ENCODE measurements at regions not wholly inside any gene's neighbourhood (a gene's known extent, or its start where the extent isn't known, plus 50 kb on each side); places are given as distances from the start of the nearest gene placed in this dataset.

GRCh38 chr21:16353764-16354163 lies 624.0 kb downstream of the USP25 start:
- Histone ChIP-seq H3K4me1 (ENCODE audit: control insufficient read depth in 2 of 3, insufficient read depth in 2 of 3, low read depth in 1 of 3, low read length in 3 of 3) (no peaks in the 10 kb centered on the region), H3K4me3 (ENCODE audit: low read length in 3 of 3) (no peak overlapping the region), H3K36me3 (ENCODE audit: control insufficient read depth in 2 of 3, insufficient read depth in 3 of 3, low read length in 3 of 3) (no peaks in the 10 kb centered on the region), H3K27me3 (ENCODE audit: control insufficient read depth, insufficient read depth, low read length) (no peaks in the 10 kb centered on the region), H3K27ac (ENCODE audit: low read depth in 2 of 2, low read length in 2 of 2) (no peak overlapping the region), H3K9ac (ENCODE audit: low read length in 3 of 3) (no peak overlapping the region), H3K9me3 (ENCODE audit: control insufficient read depth in 2 of 3, insufficient read depth in 1 of 3, low read length in 3 of 3) (no peaks in the 10 kb centered on the region)
- TF ChIP-seq CTCF (IDR thresholded peaks at IDR 0.05; ENCODE audit: borderline replicate concordance, extremely low read depth, insufficient read depth) = no peak
- FAIRE-seq (no peak), DNase-seq (no peak)
- intact Hi-C loops (cut with DNase I) = no loop called here

- peaks cover 0 to 3% (median 0%) of the 10 kb centered on the region in 3 donors for H3K9me3 ChIP-seq (ENCODE audit: control insufficient read depth in 2 of 3, insufficient read depth in 1 of 3, low read length in 3 of 3)
- no peaks in the 10 kb centered on the region for H3K27me3 ChIP-seq (ENCODE audit: control insufficient read depth, insufficient read depth, low read length)
- H3K4me3 ChIP-seq (ENCODE audit: low read length in 3 of 3) = no peak overlapping the region
- intact Hi-C loops (cut with DNase I) = no loop called here
- no peak overlapping the region for H3K9ac ChIP-seq (ENCODE audit: low read length in 3 of 3)
- TF ChIP-seq CTCF (IDR thresholded peaks at IDR 0.05; ENCODE audit: borderline replicate concordance, extremely low read depth, insufficient read depth) = no peak
- H3K4me1 ChIP-seq (ENCODE audit: control insufficient read depth in 2 of 3, insufficient read depth in 2 of 3, low read depth in 1 of 3, low read length in 3 of 3) = no peaks in the 10 kb centered on the region
- FAIRE-seq (no peak), DNase-seq (peak in 1 of 5 donors; percentile 12)
- no peaks in the 10 kb centered on the region for H3K36me3 ChIP-seq (ENCODE audit: control insufficient read depth in 2 of 3, insufficient read depth in 3 of 3, low read length in 3 of 3)
- H3K27ac ChIP-seq (ENCODE audit: low read depth in 2 of 2, low read length in 2 of 2) = no peak overlapping the region
These were observed 628.2 kb downstream of the USP25 start for GRCh38 chr21:16357994-16358393.

GRCh38 chr21:16358784-16359183 lies 629.0 kb downstream of the USP25 start:
- H3K4me3 ChIP-seq (ENCODE audit: low read length in 3 of 3) = no peak overlapping the region
- no peak overlapping the region for H3K27ac ChIP-seq (ENCODE audit: low read depth in 2 of 2, low read length in 2 of 2)
- no peak for DNase-seq
- peaks cover 0 to 3% (median 0%) of the 10 kb centered on the region in 3 donors for H3K9me3 ChIP-seq (ENCODE audit: control insufficient read depth in 2 of 3, insufficient read depth in 1 of 3, low read length in 3 of 3)
- H3K9ac ChIP-seq (ENCODE audit: low read length in 3 of 3) = no peak overlapping the region
- H3K4me1 ChIP-seq (ENCODE audit: control insufficient read depth in 2 of 3, insufficient read depth in 2 of 3, low read depth in 1 of 3, low read length in 3 of 3) = no peaks in the 10 kb centered on the region
- no peaks in the 10 kb centered on the region for H3K27me3 ChIP-seq (ENCODE audit: control insufficient read depth, insufficient read depth, low read length)
- no peak for TF ChIP-seq CTCF (IDR thresholded peaks at IDR 0.05; ENCODE audit: borderline replicate concordance, extremely low read depth, insufficient read depth)
- no peaks in the 10 kb centered on the region for H3K36me3 ChIP-seq (ENCODE audit: control insufficient read depth in 2 of 3, insufficient read depth in 3 of 3, low read length in 3 of 3)
- FAIRE-seq = no peak
- intact Hi-C loops (cut with DNase I) = no loop called here

- Histone ChIP-seq H3K4me1 (ENCODE audit: control insufficient read depth in 2 of 3, insufficient read depth in 2 of 3, low read depth in 1 of 3, low read length in 3 of 3) (no peaks in the 10 kb centered on the region), H3K36me3 (ENCODE audit: control insufficient read depth in 2 of 3, insufficient read depth in 3 of 3, low read length in 3 of 3) (no peaks in the 10 kb centered on the region), H3K4me3 (ENCODE audit: low read length in 3 of 3) (no peak overlapping the region), H3K9ac (ENCODE audit: low read length in 3 of 3) (no peak overlapping the region), H3K27ac (ENCODE audit: low read depth in 2 of 2, low read length in 2 of 2) (no peak overlapping the region), H3K27me3 (ENCODE audit: control insufficient read depth, insufficient read depth, low read length) (no peaks in the 10 kb centered on the region), H3K9me3 (ENCODE audit: control insufficient read depth in 2 of 3, insufficient read depth in 1 of 3, low read length in 3 of 3) (peaks cover 0 to 3% (median 0%) of the 10 kb centered on the region in 3 donors)
- no peak for FAIRE-seq
- no peak for TF ChIP-seq CTCF (IDR thresholded peaks at IDR 0.05; ENCODE audit: borderline replicate concordance, extremely low read depth, insufficient read depth)
- no peak for DNase-seq
- intact Hi-C loops (cut with DNase I) = no loop called here
These were observed 633.3 kb downstream of the USP25 start for GRCh38 chr21:16363100-16363499.
